HG03045 (cell line): ENCODE measurements at regions not wholly inside any gene's neighbourhood (a gene's known extent, or its start where the extent isn't known, plus 50 kb on each side); places are given as distances from the start of the nearest gene placed in this dataset.

Experiments
- ATAC-seq: cut with Tn5 transposase; IDR thresholded peaks from one replicate; pipeline ENCODE4 v1.9.1; 2021; ENCODE audit warnings: mild to moderate bottlenecking, moderate library complexity; ENCODE audit not compliant: unreplicated experiment

- no peak for ATAC-seq
Observed at GRCh38 chr10:7507887-7508726, 97.3 kb upstream of the SFMBT2 start.

DNA sequence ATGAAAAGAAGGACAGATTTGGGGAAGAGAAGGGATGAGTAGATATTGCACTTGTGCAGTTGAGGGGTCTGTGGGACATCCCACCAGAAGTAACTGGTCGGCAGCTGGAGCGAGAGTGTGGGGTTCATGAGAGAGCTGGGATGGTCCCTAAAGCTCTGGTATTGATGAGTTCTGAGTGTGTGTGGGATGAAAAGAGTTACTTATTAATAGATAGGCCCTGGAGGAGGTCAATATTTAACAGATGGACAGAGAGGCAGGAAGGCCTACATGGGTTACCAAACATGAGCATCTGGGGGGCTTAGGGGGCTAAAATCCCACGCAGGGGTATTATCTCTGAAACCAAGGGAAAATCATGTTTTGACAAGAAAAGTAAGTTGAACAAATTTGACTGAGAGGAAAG, 95.7 kb upstream of the SFMBT2 start:
- no peak for ATAC-seq

- no peak for ATAC-seq
Observed at GRCh38 chr10:7505196-7505595, 94.4 kb upstream of the SFMBT2 start.

GRCh38 chr10:7503190-7503589, 92.4 kb upstream of the SFMBT2 start:
- no peak for ATAC-seq

DNA sequence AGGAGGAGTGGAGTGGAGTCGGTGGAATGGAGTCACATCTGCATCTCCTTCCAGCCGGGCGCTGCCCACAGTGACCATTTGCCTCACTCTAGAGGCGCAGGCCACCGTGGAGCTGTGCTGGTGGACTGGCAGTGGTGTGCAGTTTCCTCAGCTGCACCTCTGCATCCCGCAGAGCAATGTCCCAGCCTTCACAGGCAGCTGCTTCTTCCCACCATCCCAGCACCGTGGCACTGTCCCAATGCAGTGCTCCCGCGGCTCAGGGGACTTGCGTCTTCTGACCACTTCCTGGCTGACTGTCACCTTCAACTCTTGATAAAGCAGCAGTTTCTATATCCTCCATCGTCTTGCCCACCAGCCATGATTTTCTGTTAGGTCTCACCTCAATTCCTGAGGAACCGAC, 90.3 kb upstream of the SFMBT2 start:
- ATAC-seq: no peak

DNA sequence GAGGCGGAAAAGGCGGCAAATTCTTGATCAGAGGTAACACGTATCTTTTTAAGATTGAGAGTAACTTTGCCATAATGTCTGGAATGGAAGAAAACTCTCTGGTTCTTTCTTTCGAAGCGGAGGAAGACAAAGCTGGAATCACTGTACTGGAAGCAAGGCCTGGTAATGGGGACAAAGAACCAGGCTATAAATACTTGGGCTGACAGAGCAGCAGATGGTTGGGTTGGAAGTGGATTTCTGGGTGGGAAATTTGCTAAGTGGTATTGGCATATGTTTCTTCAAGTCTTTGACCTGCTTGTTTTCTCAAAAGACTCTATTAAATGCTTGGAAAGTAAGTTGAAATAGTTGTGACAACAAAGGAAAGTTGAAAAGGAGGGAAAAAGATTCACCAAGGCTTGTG, 87.3 kb upstream of the SFMBT2 start:
- no peak for ATAC-seq

GRCh38 chr10:7493996-7494395, 83.2 kb upstream of the SFMBT2 start:
- no peak for ATAC-seq

DNA sequence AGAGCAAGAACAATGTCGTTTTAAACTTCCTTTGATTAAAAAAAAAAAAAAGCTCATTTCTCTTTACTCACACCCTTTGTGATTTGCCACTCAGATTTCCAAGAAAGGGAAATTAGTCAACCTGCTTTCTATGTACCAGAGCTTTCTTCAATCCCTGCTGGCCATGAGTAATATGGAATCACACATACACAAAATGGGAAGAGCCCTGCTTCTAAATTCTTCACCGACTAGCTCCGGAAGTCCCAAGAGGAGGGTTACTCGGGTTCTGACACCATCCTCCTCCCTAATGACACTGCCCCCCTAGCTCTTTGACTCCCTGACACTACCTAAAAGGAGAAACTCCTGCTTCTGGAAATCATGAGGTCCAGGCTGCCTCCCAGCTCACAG, 81.8 kb upstream of the SFMBT2 start:
- ATAC-seq: no peak

DNA sequence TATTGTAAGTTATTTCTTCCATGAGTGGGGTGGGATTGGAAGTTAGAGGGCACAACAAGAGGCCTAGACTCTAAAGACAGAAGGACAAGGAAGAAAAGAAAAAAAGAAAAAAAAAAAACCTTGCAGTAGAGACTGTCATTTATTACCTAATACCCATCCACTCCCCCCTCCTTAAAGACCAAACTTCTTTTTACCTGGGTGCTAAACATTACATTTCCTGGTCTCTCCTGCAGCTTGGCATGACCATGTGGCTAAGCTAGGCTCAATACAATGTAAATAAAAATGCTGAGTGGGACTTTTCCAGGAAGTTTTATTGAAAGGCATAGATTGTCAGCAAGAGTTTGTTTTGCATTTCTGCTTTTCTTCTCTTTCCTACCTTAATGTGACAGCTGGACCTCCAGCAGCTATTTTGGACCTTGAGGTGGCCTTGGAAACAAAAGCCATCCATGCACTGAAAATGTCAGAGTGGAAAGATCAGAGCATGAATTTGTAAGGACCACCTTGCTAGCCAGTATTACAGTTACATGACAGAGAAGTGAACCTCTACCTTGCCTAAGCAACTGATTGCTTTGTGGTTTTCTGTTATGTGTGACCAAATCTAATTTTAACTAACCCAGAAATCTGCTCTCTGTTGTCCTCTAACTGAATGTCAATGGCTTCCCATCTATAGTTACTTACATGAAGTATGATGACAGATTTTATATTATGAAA, 81.3 kb upstream of the SFMBT2 start:
- ATAC-seq: peak; percentile 78

GRCh38 chr10:7491230-7491629, 80.4 kb upstream of the SFMBT2 start:
- ATAC-seq: no peak

- no peak for ATAC-seq
Observed at GRCh38 chr10:7488418-7488829, 77.6 kb upstream of the SFMBT2 start.

- ATAC-seq: no peak
Observed at GRCh38 chr10:7487528-7487927, 76.7 kb upstream of the SFMBT2 start.

DNA sequence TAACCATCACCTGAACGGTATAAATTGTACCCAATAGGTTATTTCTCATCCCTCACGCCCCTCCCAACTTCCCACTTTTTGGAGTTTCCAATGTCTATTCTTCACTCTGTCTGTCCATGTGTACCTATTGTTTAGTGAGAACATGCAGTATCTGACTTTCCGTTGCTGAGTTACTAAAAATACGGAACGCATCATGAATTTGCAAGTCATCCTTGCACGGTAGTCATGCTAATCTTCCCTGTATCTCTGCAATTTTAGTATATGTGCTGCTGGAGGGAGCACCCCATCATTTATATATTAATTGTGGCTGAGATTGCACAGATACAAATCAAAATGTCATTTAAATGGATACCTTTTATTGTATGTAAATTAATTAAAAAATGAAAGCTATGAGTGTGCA, 75.7 kb upstream of the SFMBT2 start:
- no peak for ATAC-seq

GRCh38 chr10:7485799-7486198, 75.0 kb upstream of the SFMBT2 start:
- ATAC-seq: no peak

- no peak for ATAC-seq
Observed at GRCh38 chr10:7485244-7485556, 74.4 kb upstream of the SFMBT2 start.

DNA sequence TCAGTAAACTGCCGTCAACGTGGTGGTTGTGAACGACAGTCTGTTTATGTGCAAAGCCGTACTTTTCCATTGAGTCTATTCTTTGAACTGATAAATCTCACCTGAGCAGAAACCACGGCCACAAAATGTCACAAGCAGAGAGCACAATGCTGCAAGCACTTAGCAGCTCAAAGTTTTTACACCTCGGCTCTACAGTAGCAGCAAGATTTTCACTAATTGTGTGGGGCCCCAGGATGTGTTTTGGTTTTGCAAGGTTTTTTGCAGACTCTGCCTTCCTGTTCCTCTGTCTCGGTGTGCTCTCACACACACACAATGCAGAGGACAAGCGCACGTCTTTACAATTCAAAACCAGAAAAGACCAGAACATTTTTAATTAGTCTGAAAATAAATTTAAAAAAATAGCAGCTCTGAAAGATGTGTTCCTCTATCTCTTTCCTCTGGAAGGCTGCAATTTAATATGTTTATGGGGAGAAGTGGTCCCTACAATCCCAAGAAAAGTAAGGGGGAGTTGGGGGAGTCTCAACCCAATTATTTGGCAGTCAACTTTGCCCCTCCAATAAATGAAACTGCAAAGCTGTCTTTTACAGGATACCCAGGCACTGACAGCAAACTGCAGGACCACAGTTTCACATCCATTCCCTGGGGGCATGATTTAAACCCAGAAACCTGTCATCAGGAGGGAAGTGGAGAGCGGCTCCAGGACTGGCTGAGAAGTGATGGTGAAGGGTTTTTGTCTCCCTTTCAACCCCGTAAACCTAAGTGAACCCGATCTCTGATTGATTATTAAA, 73.8 kb upstream of the SFMBT2 start:
- peak; percentile 43 for ATAC-seq

- ATAC-seq: no peak
Observed at GRCh38 chr10:7483848-7484247, 73.0 kb upstream of the SFMBT2 start.

- ATAC-seq: no peak
Observed at GRCh38 chr10:7482992-7483391, 72.2 kb upstream of the SFMBT2 start.

- ATAC-seq: no peak
Observed at GRCh38 chr10:7481368-7481765, 70.5 kb upstream of the SFMBT2 start.

GRCh38 chr10:7480742-7481367, 70.0 kb upstream of the SFMBT2 start:
- no peak for ATAC-seq

GRCh38 chr10:7479861-7480598, 69.2 kb upstream of the SFMBT2 start:
- ATAC-seq: no peak
